Liver (tissue), 3 donors: ENCODE measurements at regions not wholly inside any gene's neighbourhood (a gene's known extent, or its start where the extent isn't known, plus 50 kb on each side); places are given as distances from the start of the nearest gene placed in this dataset.

Experiments used
- CTCF ChIP-seq: fragments of 150-350 bp; IDR thresholded peaks from 2 replicates; pipeline ENCODE4 v1.5.1; 2017; ENCODE audit warnings: improper control_type of control experiment, low read depth, low read length; ENCODE audit not compliant: missing input control
- JUND ChIP-seq, 2 donors: IDR thresholded peaks; 2 replicates each; pipeline ENCODE4 v1.6.1; 2016; ENCODE audit warnings: antibody characterized with exemption in 2 of 2
- MAX ChIP-seq: IDR thresholded peaks from 2 replicates; pipeline ENCODE4 v1.6.1; 2016; ENCODE audit warnings: antibody characterized with exemption
- TAF1 ChIP-seq: conservative IDR thresholded peaks from 2 replicates; pipeline ENCODE4 v1.6.1; 2016; ENCODE audit warnings: antibody characterized with exemption, mild to moderate bottlenecking
- donor health status: healthy.
- donor health status: healthy.

- no peak for TF ChIP-seq JUND (IDR thresholded peaks at IDR 0.05)
- no peak for TF ChIP-seq CTCF
- TF ChIP-seq MAX, result no peak
- TF ChIP-seq TAF1, result no peak
Observed at GRCh38 chr19:28292822-28293500, 920.0 kb downstream of the UQCRFS1 start.
